Superior temporal gyrus (tissue), 1 donor: ENCODE measurements at regions not wholly inside any gene's neighbourhood (a gene's known extent, or its start where the extent isn't known, plus 50 kb on each side); places are given as distances from the start of the nearest gene placed in this dataset.
A peak's percentile ranks its signal among the peaks of the same experiment; 100 is the strongest.

Experiments
- DNase-seq: peaks from one replicate; pipeline ENCODE4 v3.0.0-alpha.2; 2016; ENCODE audit errors: extremely low spot score

GRCh38 chr12:20967756-20968155, 157.3 kb downstream of the SLCO1B3 start:
- DNase-seq = no peak

GRCh38 chr12:20969766-20970165, 159.3 kb downstream of the SLCO1B3 start:
- no peak for DNase-seq

- DNase-seq = no peak
Observed at GRCh38 chr12:20985399-20985798, 145.6 kb upstream of the SLCO1B1 start.

- DNase-seq = no peak
Observed at GRCh38 chr12:21001778-21002177, 129.2 kb upstream of the SLCO1B1 start.

GRCh38 chr12:21025656-21026055, 105.3 kb upstream of the SLCO1B1 start:
- DNase-seq = no peak

- DNase-seq = no peak
Observed at GRCh38 chr12:21026302-21026701, 104.7 kb upstream of the SLCO1B1 start.

- peak; percentile 55 for DNase-seq
Observed at GRCh38 chr12:21054334-21054733, 76.7 kb upstream of the SLCO1B1 start.

- DNase-seq = no peak
Observed at GRCh38 chr12:21065845-21066244, 65.1 kb upstream of the SLCO1B1 start.

- no peak for DNase-seq
Observed at GRCh38 chr12:21073129-21073528, 57.9 kb upstream of the SLCO1B1 start.

GRCh38 chr12:21073822-21074460, 57.1 kb upstream of the SLCO1B1 start:
- no peak for DNase-seq
